HepG2 (cell line): ENCODE measurements at regions not wholly inside any gene's neighbourhood (a gene's known extent, or its start where the extent isn't known, plus 50 kb on each side); places are given as distances from the start of the nearest gene placed in this dataset.

Source experiments
- ATAC-seq: fragments of 200-7000 bp; cut with Tn5 transposase; 3 replicates; pipeline ENCODE4 v1.9.1; 2020; ENCODE audit warnings: mild to moderate bottlenecking, moderate library complexity
- BruUV-seq: library from RNA; stranded (reverse); fragments of 400-500 nt; replicated peaks from 2 replicates; lab custom pipeline; 2021; lab: Mats Ljungman, UMichigan
- CTCF ChIA-PET: fragments of 300-600 bp; formaldehyde crosslinking; extraction: SDS; loops from one replicate; lab custom pipeline; 2021; ENCODE audit warnings: low total read pairs, inconsistent platforms, low intra/inter-chr PET ratio; lab: Yijun Ruan, JAX
- POLR2A ChIA-PET: fragments of 350-600 bp; sonication (Branson Sonifier 250); formaldehyde crosslinking; loops from one replicate; lab custom pipeline; 2020; ENCODE audit warnings: antibody characterized with exemption, inconsistent platforms; lab: Yijun Ruan, JAX
- DNase-seq: peaks from one replicate; pipeline ENCODE4 v3.0.0-alpha.2; 2015; ENCODE audit warnings: low spot score
- FAIRE-seq: peaks from 3 replicates; lab custom pipeline; 2011; peaks lifted over from hg19 to GRCh38; lab: Jason Lieb, UNC
- H2AFZ ChIP-seq: one replicate; pipeline ENCODE4 v1.6.1; 2011; ENCODE audit warnings: low read length, inconsistent platforms
- H3K27ac ChIP-seq: fragments of 300-600 bp; 3 replicates; pipeline ENCODE4 v1.8.0; 2011; ENCODE audit warnings: mixed run types, mild to moderate bottlenecking, mixed read lengths, low read length, inconsistent platforms; ENCODE audit not compliant: insufficient read depth; ENCODE audit errors: extremely low read length
- H3K27me3 ChIP-seq, 2 experiments: fragments of 200-600 bp in 1 of 2; 2 replicates in 1 of 2; 3 replicates in 1 of 2; pipeline versions ENCODE4 v1.6.0 to v1.8.0; 2011; ENCODE audit warnings: low read length in 2 of 2, mild to moderate bottlenecking in 2 of 2, moderate library complexity in 2 of 2, inconsistent platforms in 1 of 2; ENCODE audit not compliant: insufficient read depth in 2 of 2, control insufficient read depth in 1 of 2
- H3K36me3 ChIP-seq, 2 experiments: fragments of 200-600 bp in 1 of 2; replicated peaks in 1 of 2; 2 replicates in 1 of 2; 3 replicates in 1 of 2; pipeline versions ENCODE4 v1.5.1 to v1.8.0; 2011; ENCODE audit warnings: low read length in 2 of 2, inconsistent platforms in 1 of 2; ENCODE audit not compliant: insufficient read depth in 2 of 2, control insufficient read depth in 1 of 2
- H3K4me1 ChIP-seq: 2 replicates; pipeline ENCODE4 v1.5.1; 2012; ENCODE audit warnings: low read length, inconsistent platforms; ENCODE audit not compliant: insufficient read depth
- H3K4me2 ChIP-seq: 2 replicates; pipeline ENCODE4 v1.6.0; 2011; ENCODE audit warnings: low read depth, low read length, inconsistent platforms
- H3K4me3 ChIP-seq, 3 experiments: fragments of 200-600 bp in 1 of 3; sonication (generic), shearing (Covaris generic) in 1 of 3; replicated peaks in 1 of 3; 2 replicates each; pipeline ENCODE4 v1.5.1; 2011 to 2016; ENCODE audit warnings: low read length in 3 of 3, inconsistent platforms in 2 of 3, low read depth in 2 of 3, mild to moderate bottlenecking in 2 of 3, control low read depth in 1 of 3, mixed read lengths in 1 of 3; ENCODE audit not compliant: insufficient read depth in 1 of 3
- H3K79me2 ChIP-seq: one replicate; pipeline ENCODE4 v1.6.1; 2011; ENCODE audit warnings: low read length, inconsistent platforms; ENCODE audit not compliant: insufficient read depth
- H3K9ac ChIP-seq: 2 replicates; pipeline ENCODE4 v1.6.0; 2011; ENCODE audit warnings: mild to moderate bottlenecking, low read depth, low read length, inconsistent platforms; ENCODE audit not compliant: insufficient read depth
- H3K9me3 ChIP-seq: 2 replicates; pipeline ENCODE4 v1.5.1; 2012; ENCODE audit warnings: mild to moderate bottlenecking, low read length
- H4K20me1 ChIP-seq: 2 replicates; pipeline ENCODE4 v1.6.0; 2011; ENCODE audit warnings: inconsistent platforms, mild to moderate bottlenecking, low read length, moderate library complexity; ENCODE audit not compliant: insufficient read depth
- FOXA3 ChIP-seq: IDR thresholded peaks from 2 replicates; pipeline ENCODE4 v1.6.1; 2016; ENCODE audit warnings: missing genetic modification reagents, missing compliant biosample characterization
- HCFC1 ChIP-seq: fragments of 150-350 bp; IDR thresholded peaks from 2 replicates; pipeline ENCODE4 v1.6.1; 2014; ENCODE audit warnings: low read depth, low read length
- IKZF1 ChIP-seq: fragments of 450-650 bp; IDR thresholded peaks from 2 replicates; pipeline ENCODE4 v1.7.1; 2016
- NFE2L1 ChIP-seq: sonication (generic); formaldehyde crosslinking; IDR thresholded peaks from 2 replicates; pipeline ENCODE4 v1.4.0; 2020; ENCODE audit warnings: missing genetic modification reagents, mild to moderate bottlenecking, borderline replicate concordance
- PCBP1 ChIP-seq: fragments of 200-400 bp; formaldehyde crosslinking; IDR thresholded peaks from 2 replicates; pipeline ENCODE4 v1.6.1; 2017; ENCODE audit warnings: mild to moderate bottlenecking, low read depth, low read length, borderline replicate concordance
- POGZ ChIP-seq: sonication (generic); formaldehyde crosslinking; IDR thresholded peaks from 2 replicates; pipeline ENCODE4 v1.4.0; 2020; ENCODE audit warnings: mild to moderate bottlenecking, missing genetic modification reagents
- RARA ChIP-seq: IDR thresholded peaks from 2 replicates; pipeline ENCODE4 v1.6.1; 2016; ENCODE audit warnings: missing genetic modification reagents, missing compliant biosample characterization
- ZNF3 ChIP-seq: IDR thresholded peaks from 2 replicates; pipeline ENCODE4 v1.7.0; 2017; ENCODE audit warnings: inconsistent platforms
- ZNF543 ChIP-seq: sonication (generic); formaldehyde crosslinking; IDR thresholded peaks from 2 replicates; pipeline ENCODE4 v1.4.0; 2020; ENCODE audit warnings: mild to moderate bottlenecking, missing genetic modification reagents
- ZNF652 ChIP-seq: IDR thresholded peaks from 2 replicates; pipeline ENCODE4 v1.6.1; 2016; ENCODE audit warnings: low read depth, borderline replicate concordance
- WGBS: methylation state at CpG from one replicate; pipeline ENCODE4 v1.1.6; 2017; ENCODE audit warnings: low lambda C conversion rate; 5-methylcytosine and 5-hydroxymethylcytosine counted together
- in situ Hi-C: cut with HindIII; loops from 2 replicates; pipeline ENCODE4 v1.10.0; 2017; ENCODE audit warnings: low pct_unique_long_range_greater_than_20kb; ENCODE audit not compliant: extremely low pct_ligation_motif_present
- intact Hi-C: fragments of 100-400 bp; cut with micrococcal nuclease; formaldehyde crosslinking; loops from one replicate; pipeline ENCODE4 v1.10.0; 2022; ENCODE audit not compliant: unreplicated experiment
- TF ChIP-seq, protein P1 (sequence below): sonication (generic); formaldehyde crosslinking; IDR thresholded peaks from 2 replicates; pipeline ENCODE4 v1.4.0; 2020; ENCODE audit warnings: missing genetic modification reagents, borderline replicate concordance
- TF ChIP-seq, protein P2 (sequence below): sonication (generic); formaldehyde crosslinking; IDR thresholded peaks from 2 replicates; pipeline ENCODE4 v1.8.0; 2022; ENCODE audit warnings: mild to moderate bottlenecking, missing genetic modification reagents, moderate library complexity
- TF ChIP-seq, protein P3 (sequence below): sonication (generic); formaldehyde crosslinking; IDR thresholded peaks from 2 replicates; pipeline ENCODE4 v1.9.0; 2021; ENCODE audit warnings: missing genetic modification reagents, mild to moderate bottlenecking, borderline replicate concordance
- TF ChIP-seq, protein P4 (sequence below): sonication (generic); formaldehyde crosslinking; IDR thresholded peaks from 2 replicates; pipeline ENCODE4 v1.5.1; 2020; ENCODE audit warnings: missing genetic modification reagents, mild to moderate bottlenecking, borderline replicate concordance

DNA sequence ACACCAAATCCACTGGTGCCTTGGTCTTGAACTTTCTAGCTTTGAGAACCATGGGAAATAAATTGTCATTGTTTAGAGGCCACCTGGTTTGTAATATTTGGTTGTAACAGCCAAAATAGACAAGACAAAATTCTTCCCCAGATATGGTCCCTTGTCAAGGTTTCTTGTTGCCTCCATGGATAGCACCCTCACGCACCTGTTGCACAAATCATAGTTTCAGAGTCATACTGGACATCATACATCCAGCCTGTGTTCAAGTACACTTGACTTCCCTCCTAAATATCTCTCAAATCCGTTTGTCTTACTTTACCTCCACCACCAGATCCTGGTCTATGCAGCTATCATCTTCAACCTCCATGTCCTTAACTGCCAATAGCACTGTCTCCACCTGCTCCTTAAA, 256.7 kb upstream of the IGFBP3 start (continued):
- TF ChIP-seq, protein P1, sequence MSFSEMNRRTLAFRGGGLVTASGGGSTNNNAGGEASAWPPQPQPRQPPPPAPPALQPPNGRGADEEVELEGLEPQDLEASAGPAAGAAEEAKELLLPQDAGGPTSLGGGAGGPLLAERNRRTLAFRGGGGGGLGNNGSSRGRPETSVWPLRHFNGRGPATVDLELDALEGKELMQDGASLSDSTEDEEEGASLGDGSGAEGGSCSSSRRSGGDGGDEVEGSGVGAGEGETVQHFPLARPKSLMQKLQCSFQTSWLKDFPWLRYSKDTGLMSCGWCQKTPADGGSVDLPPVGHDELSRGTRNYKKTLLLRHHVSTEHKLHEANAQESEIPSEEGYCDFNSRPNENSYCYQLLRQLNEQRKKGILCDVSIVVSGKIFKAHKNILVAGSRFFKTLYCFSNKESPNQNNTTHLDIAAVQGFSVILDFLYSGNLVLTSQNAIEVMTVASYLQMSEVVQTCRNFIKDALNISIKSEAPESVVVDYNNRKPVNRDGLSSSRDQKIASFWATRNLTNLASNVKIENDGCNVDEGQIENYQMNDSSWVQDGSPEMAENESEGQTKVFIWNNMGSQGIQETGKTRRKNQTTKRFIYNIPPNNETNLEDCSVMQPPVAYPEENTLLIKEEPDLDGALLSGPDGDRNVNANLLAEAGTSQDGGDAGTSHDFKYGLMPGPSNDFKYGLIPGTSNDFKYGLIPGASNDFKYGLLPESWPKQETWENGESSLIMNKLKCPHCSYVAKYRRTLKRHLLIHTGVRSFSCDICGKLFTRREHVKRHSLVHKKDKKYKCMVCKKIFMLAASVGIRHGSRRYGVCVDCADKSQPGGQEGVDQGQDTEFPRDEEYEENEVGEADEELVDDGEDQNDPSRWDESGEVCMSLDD (CRISPR knock-in tag): no peak
- TF ChIP-seq, protein P2, sequence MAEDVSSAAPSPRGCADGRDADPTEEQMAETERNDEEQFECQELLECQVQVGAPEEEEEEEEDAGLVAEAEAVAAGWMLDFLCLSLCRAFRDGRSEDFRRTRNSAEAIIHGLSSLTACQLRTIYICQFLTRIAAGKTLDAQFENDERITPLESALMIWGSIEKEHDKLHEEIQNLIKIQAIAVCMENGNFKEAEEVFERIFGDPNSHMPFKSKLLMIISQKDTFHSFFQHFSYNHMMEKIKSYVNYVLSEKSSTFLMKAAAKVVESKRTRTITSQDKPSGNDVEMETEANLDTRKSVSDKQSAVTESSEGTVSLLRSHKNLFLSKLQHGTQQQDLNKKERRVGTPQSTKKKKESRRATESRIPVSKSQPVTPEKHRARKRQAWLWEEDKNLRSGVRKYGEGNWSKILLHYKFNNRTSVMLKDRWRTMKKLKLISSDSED (CRISPR knock-in tag): no peak

DNA sequence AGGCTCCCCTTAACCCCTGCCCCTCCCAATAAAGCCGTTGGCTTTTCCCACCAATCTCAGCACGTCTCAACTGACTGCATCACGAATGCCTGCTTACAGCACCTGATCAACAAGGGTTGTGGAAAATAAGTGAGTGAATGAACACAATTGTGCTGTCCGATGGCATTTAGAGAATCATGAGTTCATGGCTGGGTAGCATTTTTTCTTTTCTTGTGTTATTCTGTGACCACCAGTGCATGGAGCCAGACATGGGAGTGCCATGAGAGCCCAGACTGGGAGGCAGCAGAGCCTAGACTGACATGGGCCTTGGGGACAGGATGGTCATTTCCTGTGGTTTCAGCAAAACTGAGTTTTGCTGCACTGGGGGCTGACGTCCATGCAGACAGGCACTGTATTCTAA, 254.1 kb upstream of the IGFBP3 start:
- 26% methylated on average over 5 of the region's 5 CpGs for WGBS
- Histone ChIP-seq H3K9me3 (no peaks in the 10 kb centered on the region), H3K79me2 (no peaks in the 10 kb centered on the region), H2AFZ (no peak overlapping the region), H3K27me3 (no peaks in the 10 kb centered on the region), H3K9ac (no peak overlapping the region), H3K4me3 (no peak overlapping the region), H3K4me2 (no peak overlapping the region), H4K20me1 (no peaks in the 10 kb centered on the region), H3K36me3 (no peaks in the 10 kb centered on the region), H3K27ac (no peak overlapping the region), H3K4me1 (no peaks in the 10 kb centered on the region)
- in situ Hi-C loops: no loop called here
- no peak for ATAC-seq
- DNase-seq: no peak
- FAIRE-seq: no peak
- CTCF ChIA-PET: no interaction called here
- POLR2A ChIA-PET: no interaction called here
- TF ChIP-seq, protein P3, sequence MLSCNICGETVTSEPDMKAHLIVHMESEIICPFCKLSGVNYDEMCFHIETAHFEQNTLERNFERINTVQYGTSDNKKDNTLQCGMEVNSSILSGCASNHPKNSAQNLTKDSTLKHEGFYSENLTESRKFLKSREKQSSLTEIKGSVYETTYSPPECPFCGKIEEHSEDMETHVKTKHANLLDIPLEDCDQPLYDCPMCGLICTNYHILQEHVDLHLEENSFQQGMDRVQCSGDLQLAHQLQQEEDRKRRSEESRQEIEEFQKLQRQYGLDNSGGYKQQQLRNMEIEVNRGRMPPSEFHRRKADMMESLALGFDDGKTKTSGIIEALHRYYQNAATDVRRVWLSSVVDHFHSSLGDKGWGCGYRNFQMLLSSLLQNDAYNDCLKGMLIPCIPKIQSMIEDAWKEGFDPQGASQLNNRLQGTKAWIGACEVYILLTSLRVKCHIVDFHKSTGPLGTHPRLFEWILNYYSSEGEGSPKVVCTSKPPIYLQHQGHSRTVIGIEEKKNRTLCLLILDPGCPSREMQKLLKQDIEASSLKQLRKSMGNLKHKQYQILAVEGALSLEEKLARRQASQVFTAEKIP (CRISPR knock-in tag): no peak
- no peak for TF ChIP-seq IKZF1
- no peak for TF ChIP-seq POGZ (CRISPR knock-in tag)
- no peak for TF ChIP-seq HCFC1
- TF ChIP-seq ZNF543 (CRISPR knock-in tag): no peak
- TF ChIP-seq RARA (CRISPR knock-in tag): no peak
- TF ChIP-seq, protein P4, sequence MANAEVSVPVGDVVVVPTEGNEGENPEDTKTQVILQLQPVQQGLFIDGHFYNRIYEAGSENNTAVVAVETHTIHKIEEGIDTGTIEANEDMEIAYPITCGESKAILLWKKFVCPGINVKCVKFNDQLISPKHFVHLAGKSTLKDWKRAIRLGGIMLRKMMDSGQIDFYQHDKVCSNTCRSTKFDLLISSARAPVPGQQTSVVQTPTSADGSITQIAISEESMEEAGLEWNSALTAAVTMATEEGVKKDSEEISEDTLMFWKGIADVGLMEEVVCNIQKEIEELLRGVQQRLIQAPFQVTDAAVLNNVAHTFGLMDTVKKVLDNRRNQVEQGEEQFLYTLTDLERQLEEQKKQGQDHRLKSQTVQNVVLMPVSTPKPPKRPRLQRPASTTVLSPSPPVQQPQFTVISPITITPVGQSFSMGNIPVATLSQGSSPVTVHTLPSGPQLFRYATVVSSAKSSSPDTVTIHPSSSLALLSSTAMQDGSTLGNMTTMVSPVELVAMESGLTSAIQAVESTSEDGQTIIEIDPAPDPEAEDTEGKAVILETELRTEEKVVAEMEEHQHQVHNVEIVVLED (CRISPR knock-in tag): no peak
- no peak for TF ChIP-seq PCBP1
- TF ChIP-seq NFE2L1 (CRISPR knock-in tag): no peak
- TF ChIP-seq FOXA3 (CRISPR knock-in tag): no peak
- no peak for TF ChIP-seq ZNF652 (CRISPR knock-in tag)
- TF ChIP-seq ZNF3: no peak
- intact Hi-C loops: no loop called here
- no TSS peak for BruUV-seq
